GM10248 (cell line): ENCODE measurements at regions not wholly inside any gene's neighbourhood (a gene's known extent, or its start where the extent isn't known, plus 50 kb on each side); places are given as distances from the start of the nearest gene placed in this dataset.

ENCODE experiments used
- CTCF ChIA-PET: fragments of 300-600 bp; sonication (Branson Sonifier 250); formaldehyde crosslinking; extraction: SDS; loops from one replicate; lab custom pipeline; 2021; ENCODE audit warnings: antibody characterized with exemption; lab: Yijun Ruan, JAX
- POLR2A ChIA-PET: fragments of 350-650 bp; sonication (Branson Sonifier 250); formaldehyde crosslinking; extraction: SDS; loops from one replicate; lab custom pipeline; 2020; ENCODE audit warnings: antibody characterized with exemption; lab: Yijun Ruan, JAX
- DNase-seq: peaks from one replicate; pipeline ENCODE4 v3.0.0; 2012; ENCODE audit errors: extremely low spot score
- CTCF ChIP-seq: IDR thresholded peaks from 2 replicates; pipeline ENCODE4 v1.5.1; 2012; ENCODE audit warnings: mild to moderate bottlenecking, low read depth; ENCODE audit errors: extremely low read depth, missing control alignments, control extremely low read depth

- no peak for DNase-seq
- POLR2A ChIA-PET, result no interaction called here
- CTCF ChIA-PET, result interaction anchor here (0.9 kb wide), 1 partner anchor 17 kb away, joined by 3 read pairs; no protein-coding TSS in a partner anchor
- TF ChIP-seq CTCF, result no peak
Observed at GRCh38 chr22:27087051-27087450, 429.7 kb downstream of the MIAT start.

- CTCF ChIA-PET, result no interaction called here
- POLR2A ChIA-PET, result no interaction called here
- no peak for TF ChIP-seq CTCF
Observed at GRCh38 chr22:27088026-27088425, 430.6 kb downstream of the MIAT start.

GRCh38 chr22:27089264-27089663 lies 431.9 kb downstream of the MIAT start:
- no peak for TF ChIP-seq CTCF
- POLR2A ChIA-PET, result no interaction called here
- DNase-seq, result no peak
- CTCF ChIA-PET, result no interaction called here

More at GRCh38 chr22:27088026-27088425, 430.6 kb downstream of the MIAT start:
- DNase-seq, result no peak

- no peak for TF ChIP-seq CTCF
- DNase-seq, result no peak
- ChIA-PET POLR2A (no interaction called here), CTCF (no interaction called here)
Observed at GRCh38 chr22:27090611-27091011, 433.2 kb downstream of the MIAT start.

- ChIA-PET POLR2A (no interaction called here), CTCF (no interaction called here)
- DNase-seq, result no peak
- TF ChIP-seq CTCF, result no peak
Observed at GRCh38 chr22:27093422-27093821, 436.0 kb downstream of the MIAT start.

- TF ChIP-seq CTCF, result no peak
- no peak for DNase-seq
- ChIA-PET CTCF (no interaction called here), POLR2A (no interaction called here)
Observed at GRCh38 chr22:27094633-27095308, 437.4 kb downstream of the MIAT start.
